Breast epithelium (tissue), 4 donors: ENCODE measurements at regions not wholly inside any gene's neighbourhood (a gene's known extent, or its start where the extent isn't known, plus 50 kb on each side); places are given as distances from the start of the nearest gene placed in this dataset.

Experiments
- DNase-seq, 2 donors: peaks; one replicate each; pipeline ENCODE4 v3.0.0-alpha.2; 2019; ENCODE audit warnings: low spot score in 2 of 2
- H3K27ac ChIP-seq, 2 donors: fragments of 200-600 bp; sonication (generic) in 1 of 2; one replicate each; pipeline ENCODE4 v1.5.1; 2016 to 2019; ENCODE audit warnings: mild to moderate bottlenecking in 1 of 2
- H3K27me3 ChIP-seq, 2 donors: fragments of 200-600 bp; sonication (generic) in 1 of 2; one replicate each; pipeline versions ENCODE4 v1.5.1 to v1.6.0; 2017 to 2019; ENCODE audit warnings: control low read depth in 1 of 2, mild to moderate bottlenecking in 1 of 2
- H3K36me3 ChIP-seq: fragments of 200-600 bp; one replicate; pipeline ENCODE4 v1.5.1; 2019
- H3K4me1 ChIP-seq, 2 donors: fragments of 200-600 bp; sonication (generic); one replicate each; pipeline ENCODE4 v1.5.1; 2016 to 2019; ENCODE audit warnings: control low read depth in 1 of 2
- H3K4me3 ChIP-seq, 3 donors: fragments of 200-600 bp; sonication (generic); 1 replicate in 2 of 3; 2 replicates in 1 of 3; pipeline ENCODE4 v1.5.1; 2016 to 2019; ENCODE audit warnings: mild to moderate bottlenecking in 3 of 3, moderate library complexity in 2 of 3
- H3K9me3 ChIP-seq, 2 donors: fragments of 200-600 bp; sonication (generic) in 1 of 2; one replicate each; pipeline ENCODE4 v1.5.1; 2016 to 2019; ENCODE audit warnings: control low read depth in 1 of 2
- POLR2A ChIP-seq: fragments of 450-650 bp; IDR thresholded peaks from one replicate; pipeline ENCODE4 v1.6.1; 2016; ENCODE audit warnings: antibody characterized with exemption, mild to moderate bottlenecking, moderate library complexity
- POLR2AphosphoS5 ChIP-seq, 3 donors: sonication (generic); formaldehyde crosslinking; IDR thresholded peaks; one replicate each; pipeline ENCODE4 v1.6.1; 2017; ENCODE audit warnings: antibody characterized with exemption in 3 of 3
- intact Hi-C: fragments of 100-400 bp; cut with DNase I; formaldehyde crosslinking; loops from one replicate; pipeline ENCODE4 v1.15.1; 2023; ENCODE audit warnings: low total_unique reads
- TF ChIP-seq, protein P1 (sequence below), 3 donors: fragments of 450-650 bp; IDR thresholded peaks; one replicate each; pipeline ENCODE4 v1.5.1; 2016 to 2017; ENCODE audit warnings: antibody characterized with exemption in 3 of 3, mild to moderate bottlenecking in 3 of 3, moderate library complexity in 3 of 3

DNA sequence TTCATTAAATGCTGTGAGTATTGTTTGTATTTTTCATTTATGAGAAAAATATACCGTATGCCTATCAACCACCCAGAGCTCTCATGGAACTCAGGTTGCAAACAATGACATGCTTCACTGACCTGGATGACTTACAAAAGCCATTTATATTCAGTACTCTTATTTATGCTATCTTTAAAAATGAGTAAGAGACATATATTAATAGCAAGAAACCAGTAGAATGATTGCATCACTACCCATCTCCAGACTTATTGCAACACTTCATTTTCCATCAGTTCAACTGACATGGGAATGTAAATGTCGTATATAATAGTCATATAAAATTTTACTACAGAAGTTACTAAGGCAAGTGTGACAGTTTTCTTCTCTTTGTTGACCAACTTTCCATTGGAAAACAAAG, 69.1 kb downstream of the OTP start:
- no peak for DNase-seq
- peaks cover 0 to 2% of the 10 kb centered on the region in 2 donors for H3K27me3 ChIP-seq
- no peak for TF ChIP-seq POLR2AphosphoS5 (IDR thresholded peaks at IDR 0.05)
- no peak for TF ChIP-seq POLR2A
- TF ChIP-seq, protein P1, sequence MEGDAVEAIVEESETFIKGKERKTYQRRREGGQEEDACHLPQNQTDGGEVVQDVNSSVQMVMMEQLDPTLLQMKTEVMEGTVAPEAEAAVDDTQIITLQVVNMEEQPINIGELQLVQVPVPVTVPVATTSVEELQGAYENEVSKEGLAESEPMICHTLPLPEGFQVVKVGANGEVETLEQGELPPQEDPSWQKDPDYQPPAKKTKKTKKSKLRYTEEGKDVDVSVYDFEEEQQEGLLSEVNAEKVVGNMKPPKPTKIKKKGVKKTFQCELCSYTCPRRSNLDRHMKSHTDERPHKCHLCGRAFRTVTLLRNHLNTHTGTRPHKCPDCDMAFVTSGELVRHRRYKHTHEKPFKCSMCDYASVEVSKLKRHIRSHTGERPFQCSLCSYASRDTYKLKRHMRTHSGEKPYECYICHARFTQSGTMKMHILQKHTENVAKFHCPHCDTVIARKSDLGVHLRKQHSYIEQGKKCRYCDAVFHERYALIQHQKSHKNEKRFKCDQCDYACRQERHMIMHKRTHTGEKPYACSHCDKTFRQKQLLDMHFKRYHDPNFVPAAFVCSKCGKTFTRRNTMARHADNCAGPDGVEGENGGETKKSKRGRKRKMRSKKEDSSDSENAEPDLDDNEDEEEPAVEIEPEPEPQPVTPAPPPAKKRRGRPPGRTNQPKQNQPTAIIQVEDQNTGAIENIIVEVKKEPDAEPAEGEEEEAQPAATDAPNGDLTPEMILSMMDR (IDR thresholded peaks at IDR 0.05), result no peak

DNA sequence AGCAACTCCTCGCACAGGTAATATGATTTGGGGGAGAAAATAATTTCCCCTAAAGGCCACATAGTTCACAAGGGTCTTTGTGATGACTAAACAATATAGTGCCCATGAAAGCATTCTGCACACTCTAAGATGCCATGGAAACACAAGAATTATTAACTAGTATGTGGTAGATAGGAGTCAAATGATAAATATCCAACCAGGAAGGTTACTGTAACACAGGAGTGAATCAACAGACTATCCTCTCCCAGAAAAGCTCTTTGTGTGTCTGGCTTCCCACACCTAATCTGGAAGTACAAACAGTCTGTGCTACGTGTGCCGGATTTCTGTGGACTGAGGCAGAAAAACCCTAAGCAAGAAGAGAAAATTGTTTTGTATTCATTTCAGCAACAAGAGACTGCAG, 70.0 kb downstream of the OTP start:
- no peak for TF ChIP-seq POLR2AphosphoS5 (IDR thresholded peaks at IDR 0.05)
- TF ChIP-seq, protein P1 (IDR thresholded peaks at IDR 0.05), result no peak
- TF ChIP-seq POLR2A, result no peak
- DNase-seq, result no peak
- Histone ChIP-seq H3K4me3 (no peak overlapping the region), H3K4me1 (no peaks in the 10 kb centered on the region), H3K9me3 (no peaks in the 10 kb centered on the region), H3K36me3 (no peaks in the 10 kb centered on the region), H3K27ac (no peak overlapping the region), H3K27me3 (peaks cover 0 to 2% of the 10 kb centered on the region in 2 donors)
- intact Hi-C loops, result no loop called here

More for the DNA sequence above, 69.1 kb downstream of the OTP start:
- intact Hi-C loops, result no loop called here
- Histone ChIP-seq H3K4me3 (no peak overlapping the region), H3K27ac (no peak overlapping the region), H3K4me1 (no peaks in the 10 kb centered on the region), H3K36me3 (no peaks in the 10 kb centered on the region), H3K9me3 (no peaks in the 10 kb centered on the region)

DNA sequence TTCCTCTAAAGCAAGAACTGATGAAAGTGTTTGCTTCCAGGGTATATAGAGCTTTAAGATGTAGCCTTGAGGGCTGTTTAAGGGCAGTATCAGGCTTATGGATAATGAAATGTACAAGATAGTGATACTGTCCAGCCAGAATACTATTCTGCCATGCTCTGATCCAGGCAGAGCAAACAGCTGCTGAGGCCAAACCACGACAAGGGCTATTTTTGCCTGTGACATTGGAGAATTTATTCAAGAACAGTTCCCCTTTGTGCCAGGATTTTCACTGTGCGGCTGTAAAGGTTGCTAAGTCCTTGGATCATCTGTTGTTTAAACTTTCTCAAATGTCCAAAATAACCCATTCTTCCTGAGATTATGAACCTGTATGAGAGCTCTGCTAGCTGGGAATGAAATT, 70.4 kb downstream of the OTP start:
- Histone ChIP-seq H3K27ac (no peak overlapping the region), H3K4me1 (no peaks in the 10 kb centered on the region), H3K36me3 (no peaks in the 10 kb centered on the region), H3K9me3 (no peaks in the 10 kb centered on the region), H3K4me3 (no peak overlapping the region), H3K27me3 (peaks cover 0 to 2% of the 10 kb centered on the region in 2 donors)
- intact Hi-C loops, result no loop called here
- TF ChIP-seq POLR2A, result no peak
- TF ChIP-seq, protein P1 (IDR thresholded peaks at IDR 0.05), result no peak
- no peak for TF ChIP-seq POLR2AphosphoS5 (IDR thresholded peaks at IDR 0.05)
- DNase-seq, result no peak

DNA sequence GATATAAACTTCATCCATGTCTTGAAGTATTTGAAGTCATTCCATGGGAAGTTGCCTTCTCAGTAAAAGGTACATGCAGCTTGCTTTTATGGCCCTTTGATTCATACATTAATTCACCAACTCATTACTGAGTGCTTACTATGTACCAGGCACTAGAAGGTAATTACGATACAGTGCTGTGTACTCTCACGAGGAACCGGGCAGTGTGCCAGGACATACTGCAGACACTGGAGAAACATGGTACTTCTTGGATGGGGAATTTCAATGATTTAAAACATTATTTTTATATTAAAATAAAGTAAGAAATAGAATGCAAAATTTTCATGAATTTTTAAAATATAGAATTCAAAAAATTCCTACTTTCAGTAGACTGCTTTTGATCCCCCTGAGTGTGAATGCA, 71.4 kb upstream of the WDR41 start:
- no peaks in the 10 kb centered on the region for H3K4me1 ChIP-seq
- TF ChIP-seq, protein P1 (IDR thresholded peaks at IDR 0.05), result no peak
- TF ChIP-seq POLR2AphosphoS5 (IDR thresholded peaks at IDR 0.05), result no peak
- TF ChIP-seq POLR2A, result no peak
- no peak overlapping the region for H3K4me3 ChIP-seq
- no peak overlapping the region for H3K27ac ChIP-seq
- intact Hi-C loops, result no loop called here
- no peaks in the 10 kb centered on the region for H3K9me3 ChIP-seq
- peaks cover 0 to 2% of the 10 kb centered on the region in 2 donors for H3K27me3 ChIP-seq
- no peaks in the 10 kb centered on the region for H3K36me3 ChIP-seq
- no peak for DNase-seq

DNA sequence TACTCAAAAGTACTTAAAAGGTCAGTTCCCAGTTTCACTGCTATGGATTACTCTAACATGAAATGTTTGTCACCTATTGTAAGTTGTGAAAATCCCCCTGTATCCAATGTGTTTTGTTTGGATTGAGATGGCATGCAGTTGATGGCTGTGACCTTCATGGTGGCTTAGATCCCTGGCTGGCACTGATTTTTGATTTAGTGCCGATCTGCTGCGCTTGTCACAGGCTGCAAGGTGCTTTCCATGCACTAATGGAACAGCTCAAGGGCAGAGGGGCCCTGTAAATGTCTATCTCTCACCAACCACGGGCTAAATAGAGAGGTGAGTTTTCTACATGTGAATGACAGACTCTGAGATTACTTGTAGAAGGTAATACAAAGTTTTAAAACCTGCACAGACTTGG, 69.8 kb upstream of the WDR41 start:
- intact Hi-C loops, result no loop called here
- H3K9me3 ChIP-seq, result no peaks in the 10 kb centered on the region
- H3K27me3 ChIP-seq, result no peaks in the 10 kb centered on the region
- H3K4me3 ChIP-seq, result no peak overlapping the region
- no peaks in the 10 kb centered on the region for H3K4me1 ChIP-seq
- DNase-seq, result no peak
- TF ChIP-seq POLR2AphosphoS5 (IDR thresholded peaks at IDR 0.05) (no peak), POLR2A (no peak)
- TF ChIP-seq, protein P1 (IDR thresholded peaks at IDR 0.05), result no peak
- H3K36me3 ChIP-seq, result no peaks in the 10 kb centered on the region
- H3K27ac ChIP-seq, result no peak overlapping the region
